ENCODE measurements at regions not wholly inside any gene's neighbourhood (a gene's known extent, or its start where the extent isn't known, plus 50 kb on each side); places are given as distances from the start of the nearest gene placed in this dataset.

GRCh38 chr10:28986117-28986792 lies 302.6 kb upstream of the LYZL1 start (continued):
- TF ChIP-seq SMC3 (conservative IDR thresholded peaks at IDR 0.05; ENCODE audit: insufficient read depth, low read depth, low read length) (no peak), ZEB2 (IDR thresholded peaks at IDR 0.05) (no peak), FOXA3 (CRISPR knock-in tag; conservative IDR thresholded peaks at IDR 0.05 in 1 of 2, IDR thresholded peaks at IDR 0.05 in 1 of 2) (no peak), KAT7 (CRISPR knock-in tag; IDR thresholded peaks at IDR 0.05; ENCODE audit: borderline replicate concordance) (no peak), ZSCAN32 (CRISPR knock-in tag; IDR thresholded peaks at IDR 0.05) (no peak), CEBPZ (IDR thresholded peaks at IDR 0.05; ENCODE audit: borderline replicate concordance, low read depth, low read length) (no peak), GTF3C2 (IDR thresholded peaks at IDR 0.05; ENCODE audit: borderline replicate concordance, extremely low read depth, insufficient read length) (no peak), EP300 (IDR thresholded peaks at IDR 0.05; ENCODE audit: low read length) (peak; percentile 61), ZNF445 (CRISPR knock-in tag; IDR thresholded peaks at IDR 0.05; ENCODE audit: low read depth) (no peak), ZBTB7A (IDR thresholded peaks at IDR 0.05; ENCODE audit: borderline replicate concordance, control insufficient read depth, low read depth, low read length) (no peak), ZNF830 (CRISPR knock-in tag; IDR thresholded peaks at IDR 0.05) (no peak), ZNF3 (CRISPR knock-in tag; IDR thresholded peaks at IDR 0.05) (no peak), NR2F6 (CRISPR knock-in tag; IDR thresholded peaks at IDR 0.05) (no peak), HOXB6 (CRISPR knock-in tag; IDR thresholded peaks at IDR 0.05; ENCODE audit: borderline replicate concordance) (no peak), SMAD3 (CRISPR knock-in tag; conservative IDR thresholded peaks at IDR 0.05) (no peak), RBM25 (IDR thresholded peaks at IDR 0.05; ENCODE audit: low read depth, low read length, severe bottlenecking) (no peak), DLX4 (CRISPR knock-in tag; IDR thresholded peaks at IDR 0.05) (no peak), ARNT (IDR thresholded peaks at IDR 0.05) (no peak), ZKSCAN8 (CRISPR knock-in tag; IDR thresholded peaks at IDR 0.05) (no peak), DEAF1 (CRISPR knock-in tag; IDR thresholded peaks at IDR 0.05) (no peak)
